ENCODE measurements at regions not wholly inside any gene's neighbourhood (a gene's known extent, or its start where the extent isn't known, plus 50 kb on each side); places are given as distances from the start of the nearest gene placed in this dataset.

- H3K27me3 ChIP-seq (ENCODE audit: control insufficient read depth in 1 of 2, insufficient read depth in 2 of 2, low read length in 2 of 2) = peaks cover 0 to 2% of the 10 kb centered on the region in 2 donors
- no peaks in the 10 kb centered on the region for H3K4me1 ChIP-seq (ENCODE audit: control insufficient read depth, insufficient read depth, low read length)
- no peaks in the 10 kb centered on the region for H3K36me3 ChIP-seq (ENCODE audit: control insufficient read depth in 2 of 2, insufficient read depth in 2 of 2, low read length in 2 of 2)
- no peak overlapping the region for H3K27ac ChIP-seq (ENCODE audit: low read length)
- no peak overlapping the region for H3K4me3 ChIP-seq (ENCODE audit: low read length in 2 of 2)
- peaks cover 0 to 6% of the 10 kb centered on the region in 2 donors for H3K9me3 ChIP-seq (ENCODE audit: control insufficient read depth in 2 of 2, low read length in 2 of 2)
- H3K9ac ChIP-seq (ENCODE audit: low read length in 2 of 2) = no peak overlapping the region
Measured at GRCh38 chr22:49492308-49492707, 335.4 kb downstream of the BRD1 start.

GRCh38 chr22:49491726-49492125 lies 335.9 kb downstream of the BRD1 start:
- Histone ChIP-seq H3K27ac (ENCODE audit: low read length) (no peak overlapping the region), H3K9ac (ENCODE audit: low read length in 2 of 2) (no peak overlapping the region), H3K4me3 (ENCODE audit: low read length in 2 of 2) (no peak overlapping the region), H3K9me3 (ENCODE audit: control insufficient read depth in 2 of 2, low read length in 2 of 2) (peaks cover 0 to 4% of the 10 kb centered on the region in 2 donors), H3K4me1 (ENCODE audit: control insufficient read depth, insufficient read depth, low read length) (no peaks in the 10 kb centered on the region), H3K27me3 (ENCODE audit: control insufficient read depth in 1 of 2, insufficient read depth in 2 of 2, low read length in 2 of 2) (peaks cover 0 to 2% of the 10 kb centered on the region in 2 donors), H3K36me3 (ENCODE audit: control insufficient read depth in 2 of 2, insufficient read depth in 2 of 2, low read length in 2 of 2) (no peaks in the 10 kb centered on the region)

GRCh38 chr22:49491221-49491635 lies 336.4 kb downstream of the BRD1 start:
- Histone ChIP-seq H3K27me3 (ENCODE audit: control insufficient read depth in 1 of 2, insufficient read depth in 2 of 2, low read length in 2 of 2) (peaks cover 0 to 2% of the 10 kb centered on the region in 2 donors), H3K4me3 (ENCODE audit: low read length in 2 of 2) (no peak overlapping the region), H3K27ac (ENCODE audit: low read length) (no peak overlapping the region), H3K9me3 (ENCODE audit: control insufficient read depth in 2 of 2, low read length in 2 of 2) (peaks cover 0 to 3% of the 10 kb centered on the region in 2 donors), H3K36me3 (ENCODE audit: control insufficient read depth in 2 of 2, insufficient read depth in 2 of 2, low read length in 2 of 2) (no peaks in the 10 kb centered on the region), H3K9ac (ENCODE audit: low read length in 2 of 2) (no peak overlapping the region), H3K4me1 (ENCODE audit: control insufficient read depth, insufficient read depth, low read length) (no peaks in the 10 kb centered on the region)

- Histone ChIP-seq H3K9ac (ENCODE audit: low read length in 2 of 2) (no peak overlapping the region), H3K27ac (ENCODE audit: low read length) (no peak overlapping the region), H3K9me3 (ENCODE audit: control insufficient read depth in 2 of 2, low read length in 2 of 2) (peaks cover 0 to 3% of the 10 kb centered on the region in 2 donors), H3K4me3 (ENCODE audit: low read length in 2 of 2) (no peak overlapping the region), H3K27me3 (ENCODE audit: control insufficient read depth in 1 of 2, insufficient read depth in 2 of 2, low read length in 2 of 2) (peaks cover 0 to 2% of the 10 kb centered on the region in 2 donors), H3K4me1 (ENCODE audit: control insufficient read depth, insufficient read depth, low read length) (no peaks in the 10 kb centered on the region), H3K36me3 (ENCODE audit: control insufficient read depth in 2 of 2, insufficient read depth in 2 of 2, low read length in 2 of 2) (no peaks in the 10 kb centered on the region)
Measured at GRCh38 chr22:49490692-49491091, 337.0 kb downstream of the BRD1 start.

- Histone ChIP-seq H3K9ac (ENCODE audit: low read length in 2 of 2) (no peak overlapping the region), H3K36me3 (ENCODE audit: control insufficient read depth in 2 of 2, insufficient read depth in 2 of 2, low read length in 2 of 2) (no peaks in the 10 kb centered on the region), H3K27me3 (ENCODE audit: control insufficient read depth in 1 of 2, insufficient read depth in 2 of 2, low read length in 2 of 2) (peaks cover 0 to 2% of the 10 kb centered on the region in 2 donors), H3K4me3 (ENCODE audit: low read length in 2 of 2) (no peak overlapping the region), H3K27ac (ENCODE audit: low read length) (no peak overlapping the region), H3K4me1 (ENCODE audit: control insufficient read depth, insufficient read depth, low read length) (no peaks in the 10 kb centered on the region), H3K9me3 (ENCODE audit: control insufficient read depth in 2 of 2, low read length in 2 of 2) (peaks cover 0 to under 1% of the 10 kb centered on the region in 2 donors)
Measured at GRCh38 chr22:49489821-49490220, 337.9 kb downstream of the BRD1 start.

- H3K27me3 ChIP-seq (ENCODE audit: control insufficient read depth in 1 of 2, insufficient read depth in 2 of 2, low read length in 2 of 2) = peaks cover 0 to 2% of the 10 kb centered on the region in 2 donors
- H3K36me3 ChIP-seq (ENCODE audit: control insufficient read depth in 2 of 2, insufficient read depth in 2 of 2, low read length in 2 of 2) = no peaks in the 10 kb centered on the region
Measured at GRCh38 chr22:49488943-49489342, 338.7 kb downstream of the BRD1 start.

GRCh38 chr22:49487950-49488349 lies 339.7 kb downstream of the BRD1 start:
- no peaks in the 10 kb centered on the region for H3K36me3 ChIP-seq (ENCODE audit: control insufficient read depth in 2 of 2, insufficient read depth in 2 of 2, low read length in 2 of 2)

More at GRCh38 chr22:49488943-49489342, 338.7 kb downstream of the BRD1 start:
- Histone ChIP-seq H3K27ac (ENCODE audit: low read length) (no peak overlapping the region), H3K4me3 (ENCODE audit: low read length in 2 of 2) (no peak overlapping the region), H3K9ac (ENCODE audit: low read length in 2 of 2) (no peak overlapping the region), H3K4me1 (ENCODE audit: control insufficient read depth, insufficient read depth, low read length) (no peaks in the 10 kb centered on the region), H3K9me3 (ENCODE audit: control insufficient read depth in 2 of 2, low read length in 2 of 2) (no peaks in the 10 kb centered on the region)

GRCh38 chr22:49486225-49486624 lies 341.4 kb downstream of the BRD1 start:
- Histone ChIP-seq H3K27ac (ENCODE audit: low read length) (no peak overlapping the region), H3K9ac (ENCODE audit: low read length in 2 of 2) (no peak overlapping the region), H3K36me3 (ENCODE audit: control insufficient read depth in 2 of 2, insufficient read depth in 2 of 2, low read length in 2 of 2) (no peaks in the 10 kb centered on the region), H3K9me3 (ENCODE audit: control insufficient read depth in 2 of 2, low read length in 2 of 2) (no peaks in the 10 kb centered on the region), H3K4me1 (ENCODE audit: control insufficient read depth, insufficient read depth, low read length) (peaks cover 2% of the 10 kb centered on the region), H3K4me3 (ENCODE audit: low read length in 2 of 2) (no peak overlapping the region), H3K27me3 (ENCODE audit: control insufficient read depth in 1 of 2, insufficient read depth in 2 of 2, low read length in 2 of 2) (peaks cover 16 to 20% of the 10 kb centered on the region in 2 donors)

More at GRCh38 chr22:49487950-49488349, 339.7 kb downstream of the BRD1 start:
- Histone ChIP-seq H3K27me3 (ENCODE audit: control insufficient read depth in 1 of 2, insufficient read depth in 2 of 2, low read length in 2 of 2) (peaks cover 2 to 9% of the 10 kb centered on the region in 2 donors), H3K27ac (ENCODE audit: low read length) (no peak overlapping the region), H3K9me3 (ENCODE audit: control insufficient read depth in 2 of 2, low read length in 2 of 2) (no peaks in the 10 kb centered on the region), H3K4me3 (ENCODE audit: low read length in 2 of 2) (no peak overlapping the region), H3K4me1 (ENCODE audit: control insufficient read depth, insufficient read depth, low read length) (no peaks in the 10 kb centered on the region), H3K9ac (ENCODE audit: low read length in 2 of 2) (no peak overlapping the region)

GRCh38 chr22:49483946-49484345 lies 343.7 kb downstream of the BRD1 start:
- H3K36me3 ChIP-seq (ENCODE audit: control insufficient read depth in 2 of 2, insufficient read depth in 2 of 2, low read length in 2 of 2) = no peaks in the 10 kb centered on the region
- no peak overlapping the region for H3K27ac ChIP-seq (ENCODE audit: low read length)
- H3K4me1 ChIP-seq (ENCODE audit: control insufficient read depth, insufficient read depth, low read length) = peaks cover 2% of the 10 kb centered on the region
- H3K4me3 ChIP-seq (ENCODE audit: low read length in 2 of 2) = no peak overlapping the region
- H3K27me3 ChIP-seq (ENCODE audit: control insufficient read depth in 1 of 2, insufficient read depth in 2 of 2, low read length in 2 of 2) = peaks cover 19 to 22% of the 10 kb centered on the region in 2 donors
- H3K9me3 ChIP-seq (ENCODE audit: control insufficient read depth in 2 of 2, low read length in 2 of 2) = no peaks in the 10 kb centered on the region
- H3K9ac ChIP-seq (ENCODE audit: low read length in 2 of 2) = no peak overlapping the region

GRCh38 chr22:49483281-49483870 lies 344.3 kb downstream of the BRD1 start:
- H3K27ac ChIP-seq (ENCODE audit: low read length) = no peak overlapping the region
- H3K9me3 ChIP-seq (ENCODE audit: control insufficient read depth in 2 of 2, low read length in 2 of 2) = no peaks in the 10 kb centered on the region
- peaks cover 19 to 22% of the 10 kb centered on the region in 2 donors for H3K27me3 ChIP-seq (ENCODE audit: control insufficient read depth in 1 of 2, insufficient read depth in 2 of 2, low read length in 2 of 2)
- no peak overlapping the region for H3K4me3 ChIP-seq (ENCODE audit: low read length in 2 of 2)
- no peak overlapping the region for H3K9ac ChIP-seq (ENCODE audit: low read length in 2 of 2)
- H3K36me3 ChIP-seq (ENCODE audit: control insufficient read depth in 2 of 2, insufficient read depth in 2 of 2, low read length in 2 of 2) = no peaks in the 10 kb centered on the region
- peaks cover 2% of the 10 kb centered on the region for H3K4me1 ChIP-seq (ENCODE audit: control insufficient read depth, insufficient read depth, low read length)

GRCh38 chr22:49482811-49483210 lies 344.9 kb downstream of the BRD1 start:
- Histone ChIP-seq H3K27ac (ENCODE audit: low read length) (no peak overlapping the region), H3K4me1 (ENCODE audit: control insufficient read depth, insufficient read depth, low read length) (peaks cover 2% of the 10 kb centered on the region), H3K27me3 (ENCODE audit: control insufficient read depth in 1 of 2, insufficient read depth in 2 of 2, low read length in 2 of 2) (peaks cover 19 to 22% of the 10 kb centered on the region in 2 donors), H3K9me3 (ENCODE audit: control insufficient read depth in 2 of 2, low read length in 2 of 2) (no peaks in the 10 kb centered on the region), H3K9ac (ENCODE audit: low read length in 2 of 2) (no peak overlapping the region), H3K36me3 (ENCODE audit: control insufficient read depth in 2 of 2, insufficient read depth in 2 of 2, low read length in 2 of 2) (no peaks in the 10 kb centered on the region), H3K4me3 (ENCODE audit: low read length in 2 of 2) (no peak overlapping the region)

All from stomach smooth muscle (tissue), 2 donors.